ENCODE measurements at regions not wholly inside any gene's neighbourhood (a gene's known extent, or its start where the extent isn't known, plus 50 kb on each side); places are given as distances from the start of the nearest gene placed in this dataset.
"Not testable (repeated sequence)": the region's sequence is repeated elsewhere in the genome, so short reads cannot be mapped to it uniquely, and the experiment has no call there.

- ATAC-seq = no peak
- intact Hi-C loops (cut with micrococcal nuclease) = no loop called here
- no peak for DNase-seq
These were observed 156.7 kb upstream of the BET1 start for GRCh38 chr7:94160719-94161435.

- intact Hi-C loops (cut with micrococcal nuclease) = no loop called here
- DNase-seq = no peak
These were observed 157.3 kb upstream of the BET1 start for GRCh38 chr7:94161476-94161875.

GRCh38 chr7:94169682-94170081 is 165.5 kb upstream of the BET1 start:
- ATAC-seq = no peak
- no peak for DNase-seq
- intact Hi-C loops (cut with micrococcal nuclease) = no loop called here

More at GRCh38 chr7:94161476-94161875, 157.3 kb upstream of the BET1 start:
- no peak for ATAC-seq

GRCh38 chr7:94170836-94171235 is 166.7 kb upstream of the BET1 start:
- no peak for ATAC-seq
- intact Hi-C loops (cut with micrococcal nuclease) = no loop called here

GRCh38 chr7:94173436-94173835 is 169.3 kb upstream of the BET1 start:
- ATAC-seq (no peak), DNase-seq (no peak)
- intact Hi-C loops (cut with micrococcal nuclease) = no loop called here

More at GRCh38 chr7:94170836-94171235, 166.7 kb upstream of the BET1 start:
- no peak for DNase-seq

GRCh38 chr7:94174375-94174774 is 170.2 kb upstream of the BET1 start:
- intact Hi-C loops (cut with micrococcal nuclease) = no loop called here

GRCh38 chr7:94174956-94175355 is 170.8 kb upstream of the BET1 start:
- DNase-seq (no peak), ATAC-seq (no peak)
- intact Hi-C loops (cut with micrococcal nuclease) = no loop called here

More at GRCh38 chr7:94174375-94174774, 170.2 kb upstream of the BET1 start:
- ATAC-seq (no peak), DNase-seq (no peak)

- ATAC-seq (no peak), DNase-seq (no peak)
- intact Hi-C loops (cut with micrococcal nuclease) = no loop called here
These were observed 172.6 kb upstream of the BET1 start for GRCh38 chr7:94176694-94177200.

GRCh38 chr7:94177441-94177840 is 173.3 kb upstream of the BET1 start:
- intact Hi-C loops (cut with micrococcal nuclease) = no loop called here
- ATAC-seq (no peak), DNase-seq (no peak)

- DNase-seq (no peak), ATAC-seq (no peak)
- intact Hi-C loops (cut with micrococcal nuclease) = no loop called here
These were observed 174.1 kb upstream of the BET1 start for GRCh38 chr7:94178230-94178629.

- no peak for ATAC-seq
- DNase-seq = no peak
- intact Hi-C loops (cut with micrococcal nuclease) = no loop called here
These were observed 175.3 kb upstream of the BET1 start for GRCh38 chr7:94179466-94179865.

- intact Hi-C loops (cut with micrococcal nuclease) = no loop called here
- no peak for DNase-seq
- ATAC-seq = no peak
These were observed 177.9 kb upstream of the BET1 start for GRCh38 chr7:94182066-94182465.

GRCh38 chr7:94182721-94183120 is 178.6 kb upstream of the BET1 start:
- intact Hi-C loops (cut with micrococcal nuclease) = no loop called here

GRCh38 chr7:94183289-94183749 is 179.2 kb upstream of the BET1 start:
- intact Hi-C loops (cut with micrococcal nuclease) = no loop called here
- peak; percentile 30 for DNase-seq
- ATAC-seq = peak; percentile 94

More at GRCh38 chr7:94182721-94183120, 178.6 kb upstream of the BET1 start:
- ATAC-seq (no peak), DNase-seq (no peak)

- intact Hi-C loops (cut with micrococcal nuclease) = no loop called here
- ATAC-seq = no peak
These were observed 179.7 kb upstream of the BET1 start for GRCh38 chr7:94183891-94184290.

GRCh38 chr7:94188350-94188749 is 184.2 kb upstream of the BET1 start:
- ATAC-seq = no peak
- intact Hi-C loops (cut with micrococcal nuclease) = no loop called here

More at GRCh38 chr7:94183891-94184290, 179.7 kb upstream of the BET1 start:
- no peak for DNase-seq

GRCh38 chr7:94190599-94191061 is 186.5 kb upstream of the BET1 start:
- peak; percentile 47 for ATAC-seq
- intact Hi-C loops (cut with micrococcal nuclease) = no loop called here
- no peak for DNase-seq

More at GRCh38 chr7:94188350-94188749, 184.2 kb upstream of the BET1 start:
- DNase-seq = no peak

GRCh38 chr7:94194426-94194825 is 190.3 kb upstream of the BET1 start:
- ATAC-seq; intact Hi-C loops (cut with micrococcal nuclease); DNase-seq: not testable (repeated sequence)

- DNase-seq = no peak
- no peak for ATAC-seq
- intact Hi-C loops (cut with micrococcal nuclease) = no loop called here
These were observed 191.0 kb upstream of the BET1 start for GRCh38 chr7:94195201-94195600.

GRCh38 chr7:94195813-94196212 is 191.7 kb upstream of the BET1 start:
- DNase-seq = no peak
- intact Hi-C loops (cut with micrococcal nuclease) = no loop called here
- ATAC-seq = no peak

GRCh38 chr7:94205529-94205928 is 189.2 kb upstream of the COL1A2 start:
- DNase-seq (no peak), ATAC-seq (peak; percentile 27)
- intact Hi-C loops (cut with micrococcal nuclease) = no loop called here
